Loucy (cell line): ENCODE measurements at regions not wholly inside any gene's neighbourhood (a gene's known extent, or its start where the extent isn't known, plus 50 kb on each side); places are given as distances from the start of the nearest gene placed in this dataset.

Experiments used
- H2AFZ ChIP-seq: fragments of 200-600 bp; sonication (generic); 2 replicates; pipeline ENCODE4 v1.6.0; 2016; ENCODE audit warnings: antibody characterized with exemption, mild to moderate bottlenecking, low read length, moderate library complexity
- H3F3A ChIP-seq: fragments of 200-600 bp; 2 replicates; pipeline ENCODE4 v1.6.0; 2016; ENCODE audit warnings: antibody characterized with exemption, low read depth, mild to moderate bottlenecking
- H3K27me3 ChIP-seq: fragments of 200-600 bp; sonication (generic); 2 replicates; pipeline ENCODE4 v1.6.1; 2014; ENCODE audit warnings: low read length, mild to moderate bottlenecking; ENCODE audit not compliant: insufficient read depth, poor library complexity, severe bottlenecking
- H3K36me3 ChIP-seq: fragments of 200-600 bp; sonication (generic); 2 replicates; pipeline ENCODE4 v1.6.1; 2016; ENCODE audit warnings: low read length; ENCODE audit not compliant: insufficient read depth
- H3K4me1 ChIP-seq: fragments of 200-600 bp; sonication (generic); 2 replicates; pipeline ENCODE4 v1.5.1; 2014; ENCODE audit warnings: low read length, mild to moderate bottlenecking; ENCODE audit not compliant: insufficient read depth, poor library complexity, severe bottlenecking
- H3K4me2 ChIP-seq: fragments of 200-600 bp; sonication (generic); 2 replicates; pipeline ENCODE4 v1.6.0; 2014; ENCODE audit warnings: antibody characterized with exemption, low read length, low read depth, mild to moderate bottlenecking; ENCODE audit not compliant: poor library complexity, severe bottlenecking
- H3K4me3 ChIP-seq: fragments of 200-600 bp; sonication (generic); 2 replicates; pipeline ENCODE4 v1.5.1; 2014; ENCODE audit warnings: low read length, mild to moderate bottlenecking, mixed read lengths; ENCODE audit not compliant: poor library complexity, severe bottlenecking
- H3K79me2 ChIP-seq: fragments of 200-600 bp; sonication (generic); 2 replicates; pipeline ENCODE4 v1.6.1; 2014; ENCODE audit warnings: low read length; ENCODE audit not compliant: insufficient read depth
- H3K9ac ChIP-seq: fragments of 200-600 bp; sonication (generic); 2 replicates; pipeline ENCODE4 v1.6.0; 2014; ENCODE audit warnings: mild to moderate bottlenecking, low read depth, low read length, moderate library complexity; ENCODE audit not compliant: poor library complexity, severe bottlenecking
- H3K9me2 ChIP-seq: fragments of 200-600 bp; sonication (generic); replicated peaks from 2 replicates; pipeline ENCODE4 v1.6.1; 2016; ENCODE audit warnings: low read depth, low read length, mixed read lengths
- H3K9me3 ChIP-seq: fragments of 200-600 bp; sonication (generic); 2 replicates; pipeline ENCODE4 v1.6.1; 2014; ENCODE audit warnings: mild to moderate bottlenecking, antibody characterized with exemption, low read length, low read depth; ENCODE audit not compliant: insufficient read depth
- H4K20me1 ChIP-seq: fragments of 200-600 bp; sonication (generic); 2 replicates; pipeline ENCODE4 v1.6.0; 2014; ENCODE audit warnings: antibody characterized with exemption, low read length, mild to moderate bottlenecking; ENCODE audit not compliant: insufficient read depth, poor library complexity, severe bottlenecking
- EZH2phosphoT487 ChIP-seq: fragments of 200-600 bp; IDR thresholded peaks from 2 replicates; pipeline ENCODE4 v1.6.1; 2018; ENCODE audit warnings: antibody characterized with exemption, mild to moderate bottlenecking, moderate library complexity, borderline replicate concordance
- TF ChIP-seq, protein P1 (sequence below): fragments of 200-600 bp; sonication (generic); conservative IDR thresholded peaks from 2 replicates; pipeline ENCODE4 v1.5.1; 2014; ENCODE audit warnings: mild to moderate bottlenecking, antibody characterized with exemption, low read length

DNA sequence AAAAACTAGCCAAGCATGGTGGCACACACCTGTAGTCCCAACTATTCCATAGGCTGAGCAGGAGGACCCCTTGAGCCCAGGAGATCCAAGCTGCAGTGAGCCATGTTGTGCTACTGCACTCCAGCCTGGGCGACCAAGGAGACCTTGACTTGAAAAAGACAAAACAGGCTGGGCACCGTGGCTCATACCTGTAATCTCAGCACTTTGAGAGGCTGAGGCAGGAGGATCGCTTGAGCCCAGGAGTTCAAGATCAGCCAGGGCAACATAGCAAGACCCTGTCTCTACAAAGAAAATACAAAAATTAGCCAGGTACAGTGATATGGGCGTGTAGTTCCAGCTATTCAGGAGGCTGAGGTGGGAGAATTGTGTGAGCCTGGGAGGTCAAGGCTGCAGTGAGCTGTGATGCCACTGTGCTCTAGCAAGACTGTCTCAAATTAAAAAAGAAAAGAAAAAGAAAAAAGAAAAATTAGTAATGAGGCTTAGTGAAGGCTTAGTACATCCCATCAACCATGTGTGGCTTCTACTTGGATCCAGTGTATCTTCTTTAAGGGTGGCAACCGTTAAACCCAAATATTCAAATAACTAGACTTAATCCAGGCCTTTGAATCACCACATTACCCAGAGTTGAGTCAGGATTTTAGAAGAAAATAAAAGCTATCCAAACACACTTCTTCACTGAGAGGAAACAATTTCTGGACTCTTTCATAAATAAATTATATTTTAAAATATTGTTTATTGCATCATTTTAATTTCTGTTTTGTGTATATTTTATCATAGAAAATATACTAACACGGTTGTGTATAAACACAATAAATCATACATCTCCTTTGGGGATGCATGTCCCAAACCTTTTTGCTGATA is 74.3 kb upstream of the RAB4A start:
- H3K4me1 ChIP-seq, result peaks cover 3% of the 10 kb centered on the region
- no peaks in the 10 kb centered on the region for H4K20me1 ChIP-seq
- H3F3A ChIP-seq, result no peaks in the 10 kb centered on the region
- H3K9me3 ChIP-seq, result no peaks in the 10 kb centered on the region
- H3K27me3 ChIP-seq, result no peaks in the 10 kb centered on the region
- no peaks in the 10 kb centered on the region for H3K79me2 ChIP-seq
- H3K36me3 ChIP-seq, result no peaks in the 10 kb centered on the region
- H2AFZ ChIP-seq, result no peak overlapping the region
- H3K9ac ChIP-seq, result no peak overlapping the region
- no peak overlapping the region for H3K4me3 ChIP-seq
- no peak for TF ChIP-seq EZH2phosphoT487
- TF ChIP-seq, protein P1, sequence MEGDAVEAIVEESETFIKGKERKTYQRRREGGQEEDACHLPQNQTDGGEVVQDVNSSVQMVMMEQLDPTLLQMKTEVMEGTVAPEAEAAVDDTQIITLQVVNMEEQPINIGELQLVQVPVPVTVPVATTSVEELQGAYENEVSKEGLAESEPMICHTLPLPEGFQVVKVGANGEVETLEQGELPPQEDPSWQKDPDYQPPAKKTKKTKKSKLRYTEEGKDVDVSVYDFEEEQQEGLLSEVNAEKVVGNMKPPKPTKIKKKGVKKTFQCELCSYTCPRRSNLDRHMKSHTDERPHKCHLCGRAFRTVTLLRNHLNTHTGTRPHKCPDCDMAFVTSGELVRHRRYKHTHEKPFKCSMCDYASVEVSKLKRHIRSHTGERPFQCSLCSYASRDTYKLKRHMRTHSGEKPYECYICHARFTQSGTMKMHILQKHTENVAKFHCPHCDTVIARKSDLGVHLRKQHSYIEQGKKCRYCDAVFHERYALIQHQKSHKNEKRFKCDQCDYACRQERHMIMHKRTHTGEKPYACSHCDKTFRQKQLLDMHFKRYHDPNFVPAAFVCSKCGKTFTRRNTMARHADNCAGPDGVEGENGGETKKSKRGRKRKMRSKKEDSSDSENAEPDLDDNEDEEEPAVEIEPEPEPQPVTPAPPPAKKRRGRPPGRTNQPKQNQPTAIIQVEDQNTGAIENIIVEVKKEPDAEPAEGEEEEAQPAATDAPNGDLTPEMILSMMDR, result no peak
- H3K4me2 ChIP-seq, result no peak overlapping the region
- no peaks in the 10 kb centered on the region for H3K9me2 ChIP-seq

DNA sequence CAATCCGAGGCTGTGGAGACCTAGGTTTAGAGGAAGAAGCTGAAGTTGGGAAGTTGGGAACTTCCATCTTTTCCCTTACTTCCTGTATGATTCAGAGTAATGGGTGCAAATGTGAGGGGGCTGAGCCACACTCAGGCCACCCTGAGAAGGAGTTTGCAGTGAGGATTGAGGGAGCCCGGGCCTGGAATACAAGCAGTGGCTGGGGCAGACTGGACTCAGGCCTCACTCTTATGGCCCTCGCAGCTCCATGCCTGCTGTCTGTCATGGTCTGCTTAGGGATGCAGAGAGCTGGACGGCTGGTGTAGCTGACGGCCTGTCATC is 73.7 kb upstream of the RAB4A start:
- no peaks in the 10 kb centered on the region for H3F3A ChIP-seq
- no peak for TF ChIP-seq EZH2phosphoT487
- TF ChIP-seq, protein P1, result no peak
- no peaks in the 10 kb centered on the region for H3K9me2 ChIP-seq
- H3K79me2 ChIP-seq, result no peaks in the 10 kb centered on the region
- H3K4me1 ChIP-seq, result peaks cover 6% of the 10 kb centered on the region
- H3K27me3 ChIP-seq, result no peaks in the 10 kb centered on the region
- no peak overlapping the region for H2AFZ ChIP-seq
- no peak overlapping the region for H3K4me3 ChIP-seq
- no peaks in the 10 kb centered on the region for H3K9me3 ChIP-seq
- no peak overlapping the region for H3K4me2 ChIP-seq
- no peaks in the 10 kb centered on the region for H4K20me1 ChIP-seq
- no peaks in the 10 kb centered on the region for H3K36me3 ChIP-seq
- no peak overlapping the region for H3K9ac ChIP-seq

DNA sequence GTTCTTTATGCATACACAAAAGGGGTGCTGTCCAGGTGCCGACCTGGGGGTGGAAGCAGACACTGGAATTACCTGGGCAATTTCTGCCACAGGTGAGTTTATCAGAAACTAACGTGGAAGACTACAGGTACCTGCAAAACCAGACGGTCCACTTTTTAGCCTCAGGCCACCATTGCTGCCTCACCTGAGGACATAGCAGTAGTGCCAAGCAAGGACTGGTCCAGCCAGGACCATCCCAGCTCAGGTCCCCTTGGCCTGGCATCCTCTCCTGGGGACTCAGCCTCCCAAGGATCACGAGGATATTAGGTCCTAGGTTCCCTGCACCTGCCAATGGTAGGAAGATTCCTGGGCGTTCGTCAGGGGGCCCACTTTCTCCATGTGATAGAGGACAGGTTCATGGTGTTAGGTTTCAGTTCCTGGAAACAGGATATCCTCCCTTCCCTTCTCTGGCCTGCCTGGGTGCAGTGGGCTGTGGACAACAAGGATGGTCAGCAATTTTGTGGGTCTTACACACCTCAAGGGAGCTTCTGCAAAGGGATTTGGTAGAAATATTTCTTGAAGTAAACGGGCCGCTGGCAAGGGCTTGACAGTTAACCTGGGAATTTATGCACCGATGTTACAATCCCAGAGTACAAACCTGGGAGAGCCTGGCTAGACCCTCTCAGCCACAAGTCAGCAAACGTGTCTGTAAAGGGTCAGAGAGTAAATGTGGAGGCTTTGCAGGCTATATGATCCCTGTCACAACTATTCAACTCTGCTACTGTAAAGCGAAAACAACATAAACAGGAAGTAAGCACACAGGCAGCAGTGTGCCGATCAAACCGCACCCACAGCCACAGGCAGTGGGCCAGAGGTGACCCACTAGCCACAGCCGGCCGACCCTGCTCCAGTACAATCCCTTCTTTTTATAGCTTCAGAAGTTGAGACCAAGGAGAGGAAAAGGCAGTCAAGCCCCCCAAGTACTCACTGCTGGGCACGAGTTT is 71.4 kb upstream of the RAB4A start:
- Histone ChIP-seq H3K79me2 (no peaks in the 10 kb centered on the region), H3K4me2 (no peak overlapping the region), H3K9me2 (no peaks in the 10 kb centered on the region), H3K4me3 (no peak overlapping the region), H3K4me1 (peaks cover 6% of the 10 kb centered on the region), H3K36me3 (no peaks in the 10 kb centered on the region), H3K9ac (no peak overlapping the region), H3K27me3 (no peaks in the 10 kb centered on the region), H3K9me3 (no peaks in the 10 kb centered on the region), H4K20me1 (no peaks in the 10 kb centered on the region), H3F3A (no peaks in the 10 kb centered on the region), H2AFZ (peak overlapping the region; percentile 15; the same call in 1 of the 2 replicates)
- TF ChIP-seq, protein P1, result no peak
- no peak for TF ChIP-seq EZH2phosphoT487
